Cardiac muscle cell (in vitro differentiated cells and primary cell): ENCODE measurements at regions not wholly inside any gene's neighbourhood (a gene's known extent, or its start where the extent isn't known, plus 50 kb on each side); places are given as distances from the start of the nearest gene placed in this dataset.
"Not testable (repeated sequence)": the region's sequence is repeated elsewhere in the genome, so short reads cannot be mapped to it uniquely, and the experiment has no call there.

ENCODE experiments used
- DNase-seq, 2 donors: peaks; one replicate each; pipeline versions ENCODE4 v3.0.0 to v3.0.0-alpha.2; 2010 to 2017; ENCODE audit warnings: low read depth in 1 of 2, low spot score in 1 of 2
- H3K27ac ChIP-seq: fragments of 200-600 bp; sonication (generic); 2 replicates; pipeline ENCODE4 v1.5.1; 2016
- H3K27me3 ChIP-seq: fragments of 200-600 bp; sonication (generic); 2 replicates; pipeline ENCODE4 v1.6.0; 2016; ENCODE audit warnings: control low read depth
- H3K36me3 ChIP-seq: fragments of 200-600 bp; sonication (generic); 2 replicates; pipeline ENCODE4 v1.5.1; 2016; ENCODE audit warnings: control low read depth
- H3K4me1 ChIP-seq: fragments of 200-600 bp; sonication (generic); 2 replicates; pipeline ENCODE4 v1.8.1; 2017; ENCODE audit warnings: low read depth, mild to moderate bottlenecking, mixed run types
- H3K4me3 ChIP-seq: fragments of 200-600 bp; sonication (generic); 2 replicates; pipeline ENCODE4 v1.5.1; 2016; ENCODE audit warnings: mild to moderate bottlenecking
- H3K9me3 ChIP-seq: fragments of 200-600 bp; sonication (generic); 2 replicates; pipeline ENCODE4 v1.5.1; 2017; ENCODE audit warnings: low read depth, mild to moderate bottlenecking, control low read depth
- CTCF ChIP-seq: IDR thresholded peaks from 2 replicates; pipeline ENCODE4 v1.5.1; 2012; ENCODE audit warnings: low read depth, mild to moderate bottlenecking, low read length

- DNase-seq = no peak
- Histone ChIP-seq H3K4me3 (no peak overlapping the region), H3K4me1 (no peaks in the 10 kb centered on the region), H3K36me3 (no peaks in the 10 kb centered on the region), H3K27ac (no peak overlapping the region), H3K27me3 (no peaks in the 10 kb centered on the region), H3K9me3 (no peaks in the 10 kb centered on the region)
- no peak for TF ChIP-seq CTCF
Measured at GRCh38 chr2:189238903-189239302, 59.3 kb upstream of the COL5A2 start.

DNA sequence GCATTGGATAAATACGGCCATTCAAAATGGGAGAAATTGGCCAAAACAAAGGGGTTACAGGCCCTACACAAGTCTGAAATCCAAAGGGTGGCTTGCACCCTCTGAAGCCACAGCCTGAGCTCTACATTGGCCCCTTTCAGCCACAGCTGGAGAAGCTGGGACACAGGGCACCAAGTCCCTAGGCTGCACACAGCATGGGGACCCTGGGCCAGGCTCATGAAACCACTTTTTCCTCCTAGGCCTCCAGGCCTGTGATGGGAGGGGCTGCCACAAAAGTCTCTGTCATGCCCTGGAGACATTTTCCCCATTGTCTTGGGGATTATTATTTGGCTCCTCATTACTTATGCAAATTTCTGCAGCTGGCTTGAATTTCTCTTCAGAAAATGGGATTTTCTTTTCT is 64.3 kb upstream of the COL5A2 start:
- not testable (repeated sequence) for H3K36me3 ChIP-seq, H3K27ac ChIP-seq, DNase-seq, H3K4me1 ChIP-seq, H3K4me3 ChIP-seq, H3K27me3 ChIP-seq, H3K9me3 ChIP-seq

GRCh38 chr2:189247276-189247675 is 67.7 kb upstream of the COL5A2 start:
- Histone ChIP-seq H3K4me3 (no peak overlapping the region), H3K36me3 (no peaks in the 10 kb centered on the region), H3K27ac (no peak overlapping the region), H3K4me1 (no peaks in the 10 kb centered on the region), H3K27me3 (no peaks in the 10 kb centered on the region), H3K9me3 (no peaks in the 10 kb centered on the region)
- TF ChIP-seq CTCF = no peak
- no peak for DNase-seq

DNA sequence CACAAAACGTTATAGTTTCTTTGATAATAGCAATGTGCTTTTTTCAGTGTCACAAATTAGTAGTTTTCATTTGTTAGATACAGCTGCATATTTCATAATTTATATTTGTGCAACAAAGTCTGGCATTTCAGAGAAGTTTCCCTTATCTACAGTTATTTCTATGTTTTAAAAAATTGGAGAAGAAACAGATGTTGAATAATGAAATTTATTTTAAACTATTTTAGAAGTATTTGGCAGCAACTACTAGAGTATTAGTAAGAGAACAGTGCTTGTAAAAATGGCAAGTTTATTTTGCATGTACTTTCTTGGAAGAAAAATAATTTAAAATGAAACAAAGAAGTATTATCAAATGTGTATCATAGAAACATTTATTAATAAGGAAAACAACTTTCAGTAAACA is 68.6 kb upstream of the COL5A2 start:
- H3K36me3 ChIP-seq = no peaks in the 10 kb centered on the region
- peak in 1 of 2 donors; percentile 51 for DNase-seq
- H3K4me3 ChIP-seq = no peak overlapping the region
- H3K4me1 ChIP-seq = no peaks in the 10 kb centered on the region
- no peaks in the 10 kb centered on the region for H3K27me3 ChIP-seq
- no peak overlapping the region for H3K27ac ChIP-seq
- no peak for TF ChIP-seq CTCF
- no peaks in the 10 kb centered on the region for H3K9me3 ChIP-seq

- Histone ChIP-seq H3K27me3 (no peaks in the 10 kb centered on the region), H3K4me1 (no peaks in the 10 kb centered on the region), H3K9me3 (no peaks in the 10 kb centered on the region), H3K4me3 (no peak overlapping the region), H3K27ac (no peak overlapping the region), H3K36me3 (no peaks in the 10 kb centered on the region)
- peak in 1 of 2 donors; percentile 58 for DNase-seq
- TF ChIP-seq CTCF = no peak
Measured at GRCh38 chr2:189249171-189249570, 69.6 kb upstream of the COL5A2 start.

- TF ChIP-seq CTCF = no peak
Measured at GRCh38 chr2:189249901-189250300, 70.3 kb upstream of the COL5A2 start.

More at GRCh38 chr2:189249901-189250300, 70.3 kb upstream of the COL5A2 start:
- H3K4me1 ChIP-seq = no peaks in the 10 kb centered on the region
- no peak overlapping the region for H3K4me3 ChIP-seq
- H3K36me3 ChIP-seq = no peaks in the 10 kb centered on the region
- H3K9me3 ChIP-seq = no peaks in the 10 kb centered on the region
- peak in 1 of 2 donors; percentile 43 for DNase-seq
- H3K27ac ChIP-seq = no peak overlapping the region
- no peaks in the 10 kb centered on the region for H3K27me3 ChIP-seq
